ENCODE measurements at regions not wholly inside any gene's neighbourhood (a gene's known extent, or its start where the extent isn't known, plus 50 kb on each side); places are given as distances from the start of the nearest gene placed in this dataset.
"Not testable (repeated sequence)": the region's sequence is repeated elsewhere in the genome, so short reads cannot be mapped to it uniquely, and the experiment has no call there.

- WGBS, 2 donors: 86 to 100% methylated on average over 2 of the region's 3 CpGs
Observed at GRCh38 chrX:134045372-134045771, 60.0 kb upstream of the GPC3 start.

GRCh38 chrX:134067107-134067506, 81.7 kb upstream of the GPC3 start:
- ATAC-seq (ENCODE audit: low FRiP score); H3K27me3 ChIP-seq (ENCODE audit: control insufficient read depth in 1 of 2, insufficient read depth in 2 of 2, low read length in 1 of 2); H3K36me3 ChIP-seq (ENCODE audit: control insufficient read depth in 1 of 2, insufficient read depth in 2 of 2, low read length in 1 of 2); H3K4me1 ChIP-seq (ENCODE audit: control insufficient read depth in 1 of 2, insufficient read depth in 2 of 2, low read length in 2 of 2); intact Hi-C loops (cut with DNase I); DNase-seq; H3K27ac ChIP-seq (ENCODE audit: low read depth in 1 of 2, low read length in 2 of 2); H3K4me3 ChIP-seq (ENCODE audit: low read length in 2 of 2); H3K9me3 ChIP-seq (ENCODE audit: control insufficient read depth, low read length): not testable (repeated sequence)
- 83 to 92% methylated on average over 3 of the region's 3 CpGs for WGBS, 2 donors

More at GRCh38 chrX:134045372-134045771, 60.0 kb upstream of the GPC3 start:
- H3K4me1 ChIP-seq (ENCODE audit: control insufficient read depth in 1 of 2, insufficient read depth in 2 of 2, low read length in 2 of 2); H3K9me3 ChIP-seq (ENCODE audit: control insufficient read depth, low read length); DNase-seq; H3K36me3 ChIP-seq (ENCODE audit: control insufficient read depth in 1 of 2, insufficient read depth in 2 of 2, low read length in 1 of 2); H3K4me3 ChIP-seq (ENCODE audit: low read length in 2 of 2); intact Hi-C loops (cut with DNase I); H3K27me3 ChIP-seq (ENCODE audit: control insufficient read depth in 1 of 2, insufficient read depth in 2 of 2, low read length in 1 of 2); ATAC-seq (ENCODE audit: low FRiP score); H3K27ac ChIP-seq (ENCODE audit: low read depth in 1 of 2, low read length in 2 of 2): not testable (repeated sequence)

GRCh38 chrX:134071899-134072298, 86.5 kb upstream of the GPC3 start:
- not testable (repeated sequence) for ATAC-seq (ENCODE audit: low FRiP score); H3K27me3 ChIP-seq (ENCODE audit: control insufficient read depth in 1 of 2, insufficient read depth in 2 of 2, low read length in 1 of 2)
- whole genome bisulfite sequencing, 2 donors: 46 to 77% methylated on average over 6 of the region's 6 CpGs

GRCh38 chrX:134073341-134073740, 87.9 kb upstream of the GPC3 start:
- intact Hi-C loops (cut with DNase I): no loop called here
- ATAC-seq (ENCODE audit: low FRiP score): no peak
- Histone ChIP-seq H3K4me3 (ENCODE audit: low read length in 2 of 2) (no peak overlapping the region), H3K36me3 (ENCODE audit: control insufficient read depth in 1 of 2, insufficient read depth in 2 of 2, low read length in 1 of 2) (no peaks in the 10 kb centered on the region), H3K27ac (ENCODE audit: low read depth in 1 of 2, low read length in 2 of 2) (no peak overlapping the region), H3K4me1 (ENCODE audit: control insufficient read depth in 1 of 2, insufficient read depth in 2 of 2, low read length in 2 of 2) (no peaks in the 10 kb centered on the region), H3K27me3 (ENCODE audit: control insufficient read depth in 1 of 2, insufficient read depth in 2 of 2, low read length in 1 of 2) (no peaks in the 10 kb centered on the region), H3K9me3 (ENCODE audit: control insufficient read depth, low read length) (no peaks in the 10 kb centered on the region)
- 72 to 97% methylated on average over 2 of the region's 2 CpGs for WGBS, 2 donors
- no peak for DNase-seq

More at GRCh38 chrX:134071899-134072298, 86.5 kb upstream of the GPC3 start:
- H3K36me3 ChIP-seq (ENCODE audit: control insufficient read depth in 1 of 2, insufficient read depth in 2 of 2, low read length in 1 of 2); H3K27ac ChIP-seq (ENCODE audit: low read depth in 1 of 2, low read length in 2 of 2); H3K9me3 ChIP-seq (ENCODE audit: control insufficient read depth, low read length); H3K4me1 ChIP-seq (ENCODE audit: control insufficient read depth in 1 of 2, insufficient read depth in 2 of 2, low read length in 2 of 2); H3K4me3 ChIP-seq (ENCODE audit: low read length in 2 of 2); DNase-seq; intact Hi-C loops (cut with DNase I): not testable (repeated sequence)

- DNase-seq (no peak), ATAC-seq (ENCODE audit: low FRiP score) (no peak)
- H3K4me1 ChIP-seq (ENCODE audit: control insufficient read depth in 1 of 2, insufficient read depth in 2 of 2, low read length in 2 of 2): no peaks in the 10 kb centered on the region
Observed at GRCh38 chrX:134074151-134074550, 88.8 kb upstream of the GPC3 start.

GRCh38 chrX:134075894-134076718, 90.7 kb upstream of the GPC3 start:
- no peaks in the 10 kb centered on the region for H3K27me3 ChIP-seq (ENCODE audit: control insufficient read depth in 1 of 2, insufficient read depth in 2 of 2, low read length in 1 of 2)
- H3K4me3 ChIP-seq (ENCODE audit: low read length in 2 of 2): no peak overlapping the region
- intact Hi-C loops (cut with DNase I): no loop called here
- ATAC-seq (ENCODE audit: low FRiP score): no peak
- no peaks in the 10 kb centered on the region for H3K9me3 ChIP-seq (ENCODE audit: control insufficient read depth, low read length)
- WGBS, 2 donors: 75 to 93% methylated on average over 26 of the region's 26 CpGs
- H3K4me1 ChIP-seq (ENCODE audit: control insufficient read depth in 1 of 2, insufficient read depth in 2 of 2, low read length in 2 of 2): no peaks in the 10 kb centered on the region
- no peaks in the 10 kb centered on the region for H3K36me3 ChIP-seq (ENCODE audit: control insufficient read depth in 1 of 2, insufficient read depth in 2 of 2, low read length in 1 of 2)
- no peak overlapping the region for H3K27ac ChIP-seq (ENCODE audit: low read depth in 1 of 2, low read length in 2 of 2)
- DNase-seq: no peak

More at GRCh38 chrX:134074151-134074550, 88.8 kb upstream of the GPC3 start:
- Histone ChIP-seq H3K27ac (ENCODE audit: low read depth in 1 of 2, low read length in 2 of 2) (no peak overlapping the region), H3K27me3 (ENCODE audit: control insufficient read depth in 1 of 2, insufficient read depth in 2 of 2, low read length in 1 of 2) (no peaks in the 10 kb centered on the region), H3K4me3 (ENCODE audit: low read length in 2 of 2) (no peak overlapping the region), H3K36me3 (ENCODE audit: control insufficient read depth in 1 of 2, insufficient read depth in 2 of 2, low read length in 1 of 2) (no peaks in the 10 kb centered on the region), H3K9me3 (ENCODE audit: control insufficient read depth, low read length) (no peaks in the 10 kb centered on the region)
- 61 to 78% methylated on average over 3 of the region's 3 CpGs for WGBS, 2 donors
- intact Hi-C loops (cut with DNase I): no loop called here

GRCh38 chrX:134095366-134095765, 110.0 kb upstream of the GPC3 start:
- Histone ChIP-seq H3K4me3 (ENCODE audit: low read length in 2 of 2) (no peak overlapping the region), H3K9me3 (ENCODE audit: control insufficient read depth, low read length) (no peaks in the 10 kb centered on the region), H3K36me3 (ENCODE audit: control insufficient read depth in 1 of 2, insufficient read depth in 2 of 2, low read length in 1 of 2) (no peaks in the 10 kb centered on the region), H3K27ac (ENCODE audit: low read depth in 1 of 2, low read length in 2 of 2) (no peak overlapping the region), H3K27me3 (ENCODE audit: control insufficient read depth in 1 of 2, insufficient read depth in 2 of 2, low read length in 1 of 2) (no peaks in the 10 kb centered on the region), H3K4me1 (ENCODE audit: control insufficient read depth in 1 of 2, insufficient read depth in 2 of 2, low read length in 2 of 2) (no peaks in the 10 kb centered on the region)
- no peak for DNase-seq
- intact Hi-C loops (cut with DNase I): no loop called here
- no peak for ATAC-seq (ENCODE audit: low FRiP score)

GRCh38 chrX:134101636-134102035, 116.2 kb upstream of the GPC3 start:
- Histone ChIP-seq H3K27ac (ENCODE audit: low read depth in 1 of 2, low read length in 2 of 2) (no peak overlapping the region), H3K4me3 (ENCODE audit: low read length in 2 of 2) (no peak overlapping the region), H3K4me1 (ENCODE audit: control insufficient read depth in 1 of 2, insufficient read depth in 2 of 2, low read length in 2 of 2) (no peaks in the 10 kb centered on the region), H3K9me3 (ENCODE audit: control insufficient read depth, low read length) (no peaks in the 10 kb centered on the region), H3K27me3 (ENCODE audit: control insufficient read depth in 1 of 2, insufficient read depth in 2 of 2, low read length in 1 of 2) (no peaks in the 10 kb centered on the region), H3K36me3 (ENCODE audit: control insufficient read depth in 1 of 2, insufficient read depth in 2 of 2, low read length in 1 of 2) (no peaks in the 10 kb centered on the region)
- ATAC-seq (ENCODE audit: low FRiP score): no peak
- DNase-seq: no peak
- intact Hi-C loops (cut with DNase I): no loop called here

- Histone ChIP-seq H3K27me3 (ENCODE audit: control insufficient read depth in 1 of 2, insufficient read depth in 2 of 2, low read length in 1 of 2) (no peaks in the 10 kb centered on the region), H3K9me3 (ENCODE audit: control insufficient read depth, low read length) (no peaks in the 10 kb centered on the region), H3K36me3 (ENCODE audit: control insufficient read depth in 1 of 2, insufficient read depth in 2 of 2, low read length in 1 of 2) (no peaks in the 10 kb centered on the region), H3K27ac (ENCODE audit: low read depth in 1 of 2, low read length in 2 of 2) (no peak overlapping the region), H3K4me1 (ENCODE audit: control insufficient read depth in 1 of 2, insufficient read depth in 2 of 2, low read length in 2 of 2) (no peaks in the 10 kb centered on the region), H3K4me3 (ENCODE audit: low read length in 2 of 2) (no peak overlapping the region)
- ATAC-seq (ENCODE audit: low FRiP score) (no peak), DNase-seq (no peak)
- intact Hi-C loops (cut with DNase I): no loop called here
- WGBS, 2 donors: 73 to 89% methylated on average over 3 of the region's 3 CpGs
Observed at GRCh38 chrX:134115270-134115669, 121.7 kb upstream of the CCDC160 start.

Data from aorta (tissue), 5 donors.